T-cell (primary cell): ENCODE measurements at regions not wholly inside any gene's neighbourhood (a gene's known extent, or its start where the extent isn't known, plus 50 kb on each side); places are given as distances from the start of the nearest gene placed in this dataset.

Experiments
- ATAC-seq, 4 experiments: fragments of 200-7000 bp in 3 of 4; fragments of 150-1000 bp in 1 of 4; cut with Tn5 transposase; replicated peaks in 1 of 4; 1 replicate in 3 of 4; 2 replicates in 1 of 4; pipeline ENCODE4 v1.10.0; 2021; ENCODE audit warnings: moderate library complexity in 3 of 4, mild to moderate bottlenecking in 2 of 4, moderate number of reproducible peaks in 1 of 4
- CTCF ChIA-PET, 2 donors: fragments of 300-600 bp; sonication (Branson Sonifier 250); formaldehyde crosslinking; loops; one replicate each; lab custom pipeline; 2022; ENCODE audit warnings: antibody characterized with exemption in 2 of 2; lab: Charles Lee
- POLR2A ChIA-PET, 2 donors: fragments of 300-600 bp; sonication (Branson Sonifier 250); formaldehyde crosslinking; loops; one replicate each; lab custom pipeline; 2022; ENCODE audit warnings: antibody characterized with exemption in 2 of 2; lab: Charles Lee
- DNase-seq, 35 experiments: peaks; one replicate each; pipeline versions ENCODE4 v3.0.0 to v3.0.0-alpha.2; 2013 to 2023
- H3K27ac ChIP-seq: one replicate; pipeline ENCODE4 v1.5.1; 2013; ENCODE audit warnings: low read length
- H3K27me3 ChIP-seq, 2 experiments: replicated peaks in 1 of 2; 1 replicate in 1 of 2; 2 replicates in 1 of 2; pipeline versions ENCODE4 v1.6.1 to v1.7.0; 2013; ENCODE audit warnings: low read length in 1 of 2, mixed read lengths in 1 of 2; ENCODE audit not compliant: control insufficient read depth in 2 of 2, insufficient read depth in 2 of 2; ENCODE audit errors: extremely low read depth in 1 of 2
- H3K36me3 ChIP-seq, 2 donors: 1 replicate in 1 of 2; 2 replicates in 1 of 2; pipeline versions ENCODE4 v1.6.1 to v1.7.0; 2013; ENCODE audit warnings: low read length in 1 of 2; ENCODE audit not compliant: control insufficient read depth in 2 of 2, insufficient read depth in 1 of 2; ENCODE audit errors: extremely low read depth in 1 of 2
- H3K4me1 ChIP-seq, 2 experiments: 1 replicate in 1 of 2; 2 replicates in 1 of 2; pipeline versions ENCODE4 v1.6.1 to v1.7.0; 2013; ENCODE audit warnings: low read length in 2 of 2, mixed read lengths in 1 of 2; ENCODE audit not compliant: insufficient read depth in 2 of 2, control insufficient read depth in 1 of 2; ENCODE audit errors: extremely low read depth in 1 of 2
- H3K4me3 ChIP-seq, 2 donors: 1 replicate in 1 of 2; 2 replicates in 1 of 2; pipeline versions ENCODE4 v1.5.1 to v1.7.0; 2013; ENCODE audit warnings: mild to moderate bottlenecking in 2 of 2, low read length in 1 of 2, moderate library complexity in 1 of 2; ENCODE audit not compliant: control insufficient read depth in 1 of 2; ENCODE audit errors: extremely low read depth in 1 of 2
- H3K9me3 ChIP-seq: 2 replicates; pipeline ENCODE4 v1.7.0; 2013
- H3K27ac Mint-ChIP-seq, 2 donors: one replicate each; pipeline ENCODE4 v1.8.0; 2020 to 2021; ENCODE audit warnings: mild to moderate bottlenecking in 2 of 2, mixed read lengths in 2 of 2
- H3K27me3 Mint-ChIP-seq, 2 donors: one replicate each; pipeline ENCODE4 v1.8.0; 2021 to 2022; ENCODE audit warnings: mixed read lengths in 2 of 2
- H3K36me3 Mint-ChIP-seq: one replicate; pipeline ENCODE4 v1.8.0; 2021; ENCODE audit warnings: mixed read lengths
- H3K4me1 Mint-ChIP-seq, 3 donors: one replicate each; pipeline ENCODE4 v1.8.0; 2020 to 2022; ENCODE audit warnings: mixed read lengths in 3 of 3, mild to moderate bottlenecking in 1 of 3
- H3K4me3 Mint-ChIP-seq, 3 donors: one replicate each; pipeline ENCODE4 v1.8.0; 2020 to 2022; ENCODE audit warnings: mild to moderate bottlenecking in 3 of 3, mixed read lengths in 3 of 3, moderate library complexity in 3 of 3
- H3K9me3 Mint-ChIP-seq, 3 donors: one replicate each; pipeline ENCODE4 v1.8.0; 2020 to 2022; ENCODE audit warnings: mixed read lengths in 3 of 3
- WGBS: methylation state at CpG from one replicate; pipeline ENCODE4 v1.1.5; 2013; ENCODE audit warnings: missing lambda C conversion rate; ENCODE audit not compliant: insufficient coverage; 5-methylcytosine and 5-hydroxymethylcytosine counted together

- Histone ChIP-seq H3K27ac (no peak overlapping the region), H3K27me3 (no peaks in the 10 kb centered on the region), H3K4me1 (no peaks in the 10 kb centered on the region), H3K4me3 (no peak overlapping the region), H3K36me3 (no peaks in the 10 kb centered on the region), H3K9me3 (no peaks in the 10 kb centered on the region)
- Mint-ChIP-seq H3K27ac (no peak overlapping the region), H3K4me3 (no peak overlapping the region), H3K9me3 (peaks cover 2 to 4% (median 3%) of the 10 kb centered on the region in 3 donors), H3K36me3 (no peaks in the 10 kb centered on the region), H3K4me1 (no peaks in the 10 kb centered on the region), H3K27me3 (no peaks in the 10 kb centered on the region)
- ChIA-PET POLR2A (interaction anchor here in 1 of 2 donors (0.6 kb wide), 1 partner anchor 208 kb away, joined by 5 read pairs; no protein-coding TSS in a partner anchor), CTCF (no interaction called here)
- no CpG with 5 or more reads among the region's 2 CpGs for WGBS
- ATAC-seq (no peak), DNase-seq (no peak)
These were observed 966.3 kb downstream of the DTWD2 start for GRCh38 chr5:118022062-118022461.

DNA sequence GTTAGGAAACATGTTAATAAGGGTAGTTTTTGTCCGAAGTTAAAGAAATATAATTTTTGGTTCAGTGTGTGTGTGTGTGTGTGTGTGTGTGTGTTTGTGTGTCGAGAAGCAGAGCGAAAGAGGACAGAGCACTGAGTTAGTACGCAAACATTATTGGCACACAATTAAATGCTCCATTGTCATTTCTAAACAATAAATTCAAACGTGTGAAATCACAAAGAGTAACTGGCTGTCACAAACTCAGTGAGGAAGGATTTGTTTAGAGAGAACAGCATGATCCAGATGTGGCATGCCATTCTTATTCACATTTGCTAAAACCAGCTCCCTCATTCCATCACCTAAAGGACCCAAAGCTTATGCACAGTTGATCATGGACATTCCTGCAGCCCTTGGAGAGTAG lies 970.8 kb downstream of the DTWD2 start:
- no peaks in the 10 kb centered on the region for H3K36me3 ChIP-seq
- H3K27me3 Mint-ChIP-seq, result no peaks in the 10 kb centered on the region
- H3K36me3 Mint-ChIP-seq, result no peaks in the 10 kb centered on the region
- no peak overlapping the region for H3K27ac Mint-ChIP-seq
- CTCF ChIA-PET, result no interaction called here
- ATAC-seq (no peak), DNase-seq (no peak)
- no peak overlapping the region for H3K4me3 ChIP-seq
- H3K27me3 ChIP-seq, result no peaks in the 10 kb centered on the region
- POLR2A ChIA-PET, result no interaction called here
- no peak overlapping the region for H3K27ac ChIP-seq
- WGBS, result no CpG with 5 or more reads among the region's 5 CpGs
- H3K4me1 ChIP-seq, result no peaks in the 10 kb centered on the region
- no peak overlapping the region for H3K4me3 Mint-ChIP-seq
- H3K9me3 ChIP-seq, result no peaks in the 10 kb centered on the region
- H3K4me1 Mint-ChIP-seq, result no peaks in the 10 kb centered on the region
- H3K9me3 Mint-ChIP-seq, result peaks cover under 1 to 2% (median 1%) of the 10 kb centered on the region in 3 donors

DNA sequence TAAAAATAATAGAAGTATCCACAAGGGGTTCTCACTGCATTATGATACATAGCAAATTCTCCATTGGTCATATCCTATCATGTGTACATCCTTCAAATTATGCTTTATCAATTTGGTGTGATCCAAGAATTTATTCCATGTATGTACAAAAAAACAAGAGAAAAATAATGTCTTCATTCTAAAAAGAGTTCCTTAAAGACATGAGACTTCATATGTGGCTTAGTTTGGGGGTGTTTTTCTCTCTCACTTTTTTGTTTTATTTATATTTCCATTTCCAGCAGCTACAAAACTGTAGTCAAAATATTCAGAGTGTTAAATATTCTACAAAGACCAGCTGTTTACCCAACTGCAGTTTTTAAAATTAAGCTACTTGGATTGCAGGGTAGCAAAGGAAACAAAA lies 972.0 kb downstream of the DTWD2 start:
- peaks cover 2 to 4% (median 3%) of the 10 kb centered on the region in 3 donors for H3K9me3 Mint-ChIP-seq
- Histone ChIP-seq H3K36me3 (no peaks in the 10 kb centered on the region), H3K4me1 (no peaks in the 10 kb centered on the region), H3K4me3 (no peak overlapping the region), H3K9me3 (no peaks in the 10 kb centered on the region), H3K27ac (no peak overlapping the region), H3K27me3 (no peaks in the 10 kb centered on the region)
- no peaks in the 10 kb centered on the region for H3K36me3 Mint-ChIP-seq
- ATAC-seq (no peak), DNase-seq (no peak)
- H3K4me3 Mint-ChIP-seq, result no peak overlapping the region
- ChIA-PET CTCF (no interaction called here), POLR2A (no interaction called here)
- no peaks in the 10 kb centered on the region for H3K4me1 Mint-ChIP-seq
- no peaks in the 10 kb centered on the region for H3K27me3 Mint-ChIP-seq
- H3K27ac Mint-ChIP-seq, result no peak overlapping the region

- no peaks in the 10 kb centered on the region for H3K4me1 Mint-ChIP-seq
- Histone ChIP-seq H3K36me3 (no peaks in the 10 kb centered on the region), H3K4me3 (no peak overlapping the region), H3K27ac (no peak overlapping the region), H3K4me1 (no peaks in the 10 kb centered on the region), H3K27me3 (no peaks in the 10 kb centered on the region), H3K9me3 (no peaks in the 10 kb centered on the region)
- no CpG with 5 or more reads among the region's 2 CpGs for WGBS
- ATAC-seq, result no peak
- no peaks in the 10 kb centered on the region for H3K27me3 Mint-ChIP-seq
- H3K36me3 Mint-ChIP-seq, result no peaks in the 10 kb centered on the region
- no peak overlapping the region for H3K27ac Mint-ChIP-seq
- DNase-seq, result no peak
- ChIA-PET POLR2A (no interaction called here), CTCF (no interaction called here)
- H3K4me3 Mint-ChIP-seq, result no peak overlapping the region
- peaks cover 3 to 6% (median 4%) of the 10 kb centered on the region in 3 donors for H3K9me3 Mint-ChIP-seq
These were observed 972.8 kb downstream of the DTWD2 start for GRCh38 chr5:118015511-118015910.

DNA sequence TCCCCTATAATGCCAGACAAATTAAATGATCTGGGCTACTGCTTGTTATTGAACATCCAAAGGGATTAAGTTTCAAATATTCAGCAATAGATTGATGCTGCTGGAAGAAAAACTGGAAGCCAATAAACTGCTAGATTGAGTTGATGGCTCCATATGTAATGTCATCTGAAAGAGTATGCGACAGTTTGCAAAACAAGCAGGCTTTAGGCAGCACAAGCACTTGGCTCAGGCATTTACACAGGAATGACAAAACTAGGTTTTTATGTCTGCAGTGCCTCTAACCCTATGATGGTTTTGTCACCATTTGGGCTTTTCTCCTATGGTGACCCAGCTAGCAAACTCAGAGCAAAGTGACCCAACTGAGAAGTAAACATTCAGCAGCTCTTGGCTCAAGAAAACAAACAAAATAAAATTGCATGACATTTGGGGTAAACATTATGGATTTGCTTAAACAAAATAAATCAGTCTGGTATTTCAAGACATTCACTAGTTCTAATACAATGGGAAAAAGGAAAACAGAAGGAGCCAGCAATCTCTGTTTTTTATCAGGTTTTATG lies 978.5 kb downstream of the DTWD2 start:
- Histone ChIP-seq H3K4me3 (no peak overlapping the region), H3K36me3 (no peaks in the 10 kb centered on the region), H3K27ac (no peak overlapping the region), H3K4me1 (no peaks in the 10 kb centered on the region), H3K27me3 (no peaks in the 10 kb centered on the region), H3K9me3 (no peaks in the 10 kb centered on the region)
- H3K36me3 Mint-ChIP-seq, result no peaks in the 10 kb centered on the region
- H3K4me1 Mint-ChIP-seq, result no peaks in the 10 kb centered on the region
- 100% methylated on average over 1 of the region's 1 CpG for WGBS
- ChIA-PET CTCF (no interaction called here), POLR2A (no interaction called here)
- no peak overlapping the region for H3K27ac Mint-ChIP-seq
- ATAC-seq (no peak), DNase-seq (no peak)
- H3K9me3 Mint-ChIP-seq, result peaks cover 3 to 4% (median 4%) of the 10 kb centered on the region in 3 donors
- H3K27me3 Mint-ChIP-seq, result no peaks in the 10 kb centered on the region
- H3K4me3 Mint-ChIP-seq, result no peak overlapping the region

GRCh38 chr5:118008779-118009178 lies 979.6 kb downstream of the DTWD2 start:
- no CpG with 5 or more reads among the region's 1 CpG for WGBS
- H3K9me3 Mint-ChIP-seq, result peaks cover 3 to 4% (median 4%) of the 10 kb centered on the region in 3 donors
- no peaks in the 10 kb centered on the region for H3K9me3 ChIP-seq
- no peak overlapping the region for H3K27ac ChIP-seq
- H3K4me1 Mint-ChIP-seq, result no peaks in the 10 kb centered on the region
- no peak for ATAC-seq
- H3K27ac Mint-ChIP-seq, result no peak overlapping the region
- no peaks in the 10 kb centered on the region for H3K27me3 ChIP-seq
- no peak for DNase-seq
- H3K27me3 Mint-ChIP-seq, result no peaks in the 10 kb centered on the region
- H3K4me1 ChIP-seq, result no peaks in the 10 kb centered on the region
- POLR2A ChIA-PET, result no interaction called here
- H3K36me3 ChIP-seq, result no peaks in the 10 kb centered on the region
- no peak overlapping the region for H3K4me3 Mint-ChIP-seq
- H3K36me3 Mint-ChIP-seq, result no peaks in the 10 kb centered on the region
- CTCF ChIA-PET, result no interaction called here
- H3K4me3 ChIP-seq, result no peak overlapping the region

- H3K27ac Mint-ChIP-seq, result no peak overlapping the region
- CTCF ChIA-PET, result no interaction called here
These were observed 981.1 kb downstream of the DTWD2 start for GRCh38 chr5:118007262-118007661.

More at GRCh38 chr5:118007262-118007661, 981.1 kb downstream of the DTWD2 start:
- H3K4me3 Mint-ChIP-seq, result no peak overlapping the region
- POLR2A ChIA-PET, result interaction anchor here in 1 of 2 donors (0.6 kb wide), 1 partner anchor 953 kb away, joined by 4 read pairs; no protein-coding TSS in a partner anchor
- WGBS, result no CpG with 5 or more reads among the region's 1 CpG
- H3K9me3 Mint-ChIP-seq, result peaks cover 0 to 7% (median 4%) of the 10 kb centered on the region in 3 donors
- Histone ChIP-seq H3K4me1 (no peaks in the 10 kb centered on the region), H3K4me3 (no peak overlapping the region), H3K9me3 (no peaks in the 10 kb centered on the region), H3K27me3 (no peaks in the 10 kb centered on the region), H3K27ac (no peak overlapping the region), H3K36me3 (no peaks in the 10 kb centered on the region)
- no peaks in the 10 kb centered on the region for H3K4me1 Mint-ChIP-seq
- DNase-seq, result no peak
- H3K36me3 Mint-ChIP-seq, result no peaks in the 10 kb centered on the region
- no peak for ATAC-seq
- H3K27me3 Mint-ChIP-seq, result no peaks in the 10 kb centered on the region
